Lower leg skin (tissue), 4 donors: ENCODE measurements at regions not wholly inside any gene's neighbourhood (a gene's known extent, or its start where the extent isn't known, plus 50 kb on each side); places are given as distances from the start of the nearest gene placed in this dataset.

Experiments
- DNase-seq, 2 donors: peaks; one replicate each; pipeline ENCODE4 v3.0.0-alpha.2; 2019; ENCODE audit warnings: low spot score in 2 of 2
- H3K4me3 ChIP-seq: fragments of 200-600 bp; sonication (generic); 2 replicates; pipeline ENCODE4 v1.5.1; 2017; ENCODE audit warnings: mild to moderate bottlenecking, low read depth; ENCODE audit not compliant: poor library complexity, severe bottlenecking
- POLR2A ChIP-seq, 2 donors: fragments of 450-650 bp; IDR thresholded peaks; one replicate each; pipeline ENCODE4 v1.6.1; 2016 to 2017; ENCODE audit warnings: antibody characterized with exemption in 2 of 2, mild to moderate bottlenecking in 1 of 2, moderate library complexity in 1 of 2
- WGBS, 2 donors: methylation state at CpG; one replicate each; pipeline ENCODE4 v1.1.5; 2018; 5-methylcytosine and 5-hydroxymethylcytosine counted together
- intact Hi-C: fragments of 100-400 bp; cut with DNase I; formaldehyde crosslinking; loops from one replicate; pipeline ENCODE4 v1.15.0; 2023; ENCODE audit warnings: low total_unique reads
- TF ChIP-seq, protein P1 (sequence below), 3 donors: fragments of 450-650 bp; IDR thresholded peaks; one replicate each; pipeline ENCODE4 v1.5.1; 2016; ENCODE audit warnings: antibody characterized with exemption in 3 of 3, mild to moderate bottlenecking in 3 of 3, moderate library complexity in 2 of 3

DNA sequence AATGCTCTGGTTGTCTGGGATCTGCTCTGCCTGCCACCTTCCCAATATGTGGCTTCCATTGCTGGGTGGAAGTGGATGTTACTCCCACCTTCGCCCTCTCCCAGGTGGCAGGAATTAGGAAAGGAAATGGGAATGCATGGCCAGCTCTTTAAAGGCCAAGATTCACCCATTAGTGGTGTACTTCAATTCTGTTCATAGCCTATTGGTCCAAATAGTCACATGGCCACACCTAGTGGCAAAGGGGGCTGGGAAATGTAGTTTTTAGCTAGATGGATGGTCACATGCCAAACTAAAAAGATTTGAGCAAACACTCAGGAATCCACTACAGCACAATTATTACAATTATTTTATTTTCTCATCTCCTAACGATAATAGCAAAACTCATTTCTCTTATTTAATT lies 135.1 kb downstream of the NPY start:
- WGBS, 2 donors, result 75% methylated on average over 2 of the region's 2 CpGs
- TF ChIP-seq, protein P1, sequence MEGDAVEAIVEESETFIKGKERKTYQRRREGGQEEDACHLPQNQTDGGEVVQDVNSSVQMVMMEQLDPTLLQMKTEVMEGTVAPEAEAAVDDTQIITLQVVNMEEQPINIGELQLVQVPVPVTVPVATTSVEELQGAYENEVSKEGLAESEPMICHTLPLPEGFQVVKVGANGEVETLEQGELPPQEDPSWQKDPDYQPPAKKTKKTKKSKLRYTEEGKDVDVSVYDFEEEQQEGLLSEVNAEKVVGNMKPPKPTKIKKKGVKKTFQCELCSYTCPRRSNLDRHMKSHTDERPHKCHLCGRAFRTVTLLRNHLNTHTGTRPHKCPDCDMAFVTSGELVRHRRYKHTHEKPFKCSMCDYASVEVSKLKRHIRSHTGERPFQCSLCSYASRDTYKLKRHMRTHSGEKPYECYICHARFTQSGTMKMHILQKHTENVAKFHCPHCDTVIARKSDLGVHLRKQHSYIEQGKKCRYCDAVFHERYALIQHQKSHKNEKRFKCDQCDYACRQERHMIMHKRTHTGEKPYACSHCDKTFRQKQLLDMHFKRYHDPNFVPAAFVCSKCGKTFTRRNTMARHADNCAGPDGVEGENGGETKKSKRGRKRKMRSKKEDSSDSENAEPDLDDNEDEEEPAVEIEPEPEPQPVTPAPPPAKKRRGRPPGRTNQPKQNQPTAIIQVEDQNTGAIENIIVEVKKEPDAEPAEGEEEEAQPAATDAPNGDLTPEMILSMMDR (IDR thresholded peaks at IDR 0.05), result no peak
- TF ChIP-seq POLR2A (IDR thresholded peaks at IDR 0.05), result no peak
- intact Hi-C loops, result no loop called here
- H3K4me3 ChIP-seq, result no peak overlapping the region
- no peak for DNase-seq

DNA sequence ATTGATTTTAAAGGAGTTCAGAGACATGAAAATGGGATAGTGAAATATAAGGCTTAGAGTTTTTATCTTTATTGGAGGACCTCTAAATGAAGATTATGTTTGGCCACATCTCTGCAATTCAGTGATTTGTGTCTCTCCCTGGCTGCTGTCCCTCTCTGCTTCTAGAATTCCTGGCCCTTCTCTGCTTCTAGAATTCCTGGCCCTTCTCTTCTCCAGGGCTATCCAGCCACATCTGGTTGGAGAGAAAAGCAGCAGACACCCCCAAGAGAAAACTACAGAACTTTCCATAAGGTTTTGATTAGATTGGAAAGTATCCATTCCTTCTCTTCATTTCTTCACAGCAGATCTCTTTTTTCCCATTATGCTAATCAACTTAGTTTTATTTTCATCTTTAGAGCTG lies 135.5 kb downstream of the NPY start:
- intact Hi-C loops, result no loop called here
- TF ChIP-seq POLR2A (IDR thresholded peaks at IDR 0.05), result no peak
- TF ChIP-seq, protein P1 (IDR thresholded peaks at IDR 0.05), result no peak
- no peak overlapping the region for H3K4me3 ChIP-seq
- DNase-seq, result no peak

DNA sequence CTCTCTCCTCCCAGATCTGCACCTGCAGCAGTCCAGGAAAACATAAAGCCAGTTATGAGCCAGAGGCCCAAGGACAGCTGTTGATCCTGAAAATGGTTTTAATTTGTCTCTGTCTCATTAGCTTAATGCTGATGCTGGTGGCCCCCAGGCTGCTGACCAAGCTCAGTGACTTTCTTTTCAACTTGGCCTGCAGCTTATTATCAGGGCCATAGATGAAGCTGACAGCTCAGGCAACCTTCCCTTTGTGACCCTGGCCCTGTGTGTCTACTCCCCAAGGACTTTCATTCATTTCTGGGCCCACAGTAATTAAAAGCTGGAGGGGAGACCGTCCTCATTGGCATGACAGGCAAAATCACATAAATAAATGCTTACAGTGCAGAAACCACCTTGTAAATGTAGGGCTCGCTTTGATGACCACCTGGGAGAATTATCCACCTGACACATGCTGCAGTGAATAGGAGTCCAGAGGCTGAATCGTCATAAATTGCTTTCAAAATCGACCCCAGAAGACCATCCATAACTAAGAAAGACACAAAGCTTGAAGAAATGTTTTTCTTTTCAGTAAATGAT lies 138.5 kb downstream of the NPY start:
- TF ChIP-seq POLR2A (IDR thresholded peaks at IDR 0.05), result no peak
- TF ChIP-seq, protein P1 (IDR thresholded peaks at IDR 0.05), result no peak
- DNase-seq, result no peak
- intact Hi-C loops, result no loop called here
- WGBS, 2 donors, result 60 to 68% methylated on average over 4 of the region's 4 CpGs
- no peak overlapping the region for H3K4me3 ChIP-seq

GRCh38 chr7:24425664-24426063 lies 141.7 kb downstream of the NPY start:
- 85 to 86% methylated on average over 5 of the region's 5 CpGs for WGBS, 2 donors
- no peak for DNase-seq

GRCh38 chr7:24427048-24427447 lies 143.1 kb downstream of the NPY start:
- intact Hi-C loops, result no loop called here
- H3K4me3 ChIP-seq, result no peak overlapping the region
- TF ChIP-seq POLR2A (IDR thresholded peaks at IDR 0.05), result no peak
- TF ChIP-seq, protein P1 (IDR thresholded peaks at IDR 0.05), result no peak
- DNase-seq, result no peak
- WGBS, 2 donors, result 30 to 36% methylated on average over 2 of the region's 2 CpGs

More at GRCh38 chr7:24425664-24426063, 141.7 kb downstream of the NPY start:
- no peak overlapping the region for H3K4me3 ChIP-seq
- intact Hi-C loops, result no loop called here
- TF ChIP-seq POLR2A (IDR thresholded peaks at IDR 0.05), result no peak
- TF ChIP-seq, protein P1 (IDR thresholded peaks at IDR 0.05), result no peak

GRCh38 chr7:24428676-24429075 lies 144.6 kb upstream of the PALS2 start:
- 57 to 58% methylated on average over 3 of the region's 3 CpGs for WGBS, 2 donors
- no peak overlapping the region for H3K4me3 ChIP-seq
- TF ChIP-seq, protein P1 (IDR thresholded peaks at IDR 0.05), result no peak
- no peak for TF ChIP-seq POLR2A (IDR thresholded peaks at IDR 0.05)
- intact Hi-C loops, result no loop called here
- no peak for DNase-seq
